Tibial artery (tissue), 4 donors: ENCODE measurements at regions not wholly inside any gene's neighbourhood (a gene's known extent, or its start where the extent isn't known, plus 50 kb on each side); places are given as distances from the start of the nearest gene placed in this dataset.

Experiments
- DNase-seq, 2 donors: peaks; one replicate each; pipeline ENCODE4 v3.0.0-alpha.2; 2019
- H3K27ac ChIP-seq, 2 donors: fragments of 200-600 bp; sonication (generic) in 1 of 2; 1 replicate in 1 of 2; 2 replicates in 1 of 2; pipeline ENCODE4 v1.5.1; 2018 to 2019; ENCODE audit warnings: mild to moderate bottlenecking in 1 of 2
- H3K27me3 ChIP-seq, 2 donors: fragments of 200-600 bp; sonication (generic) in 1 of 2; one replicate each; pipeline versions ENCODE4 v1.5.1 to v1.6.0; 2016 to 2019
- H3K36me3 ChIP-seq, 3 donors: fragments of 200-600 bp; sonication (generic) in 2 of 3; one replicate each; pipeline ENCODE4 v1.5.1; 2016 to 2019; ENCODE audit warnings: mild to moderate bottlenecking in 2 of 3
- H3K4me1 ChIP-seq, 4 donors: fragments of 200-600 bp; sonication (generic) in 2 of 4; 1 replicate in 3 of 4; 2 replicates in 1 of 4; pipeline ENCODE4 v1.5.1; 2016 to 2019
- H3K4me3 ChIP-seq, 2 donors: fragments of 200-600 bp; sonication (generic) in 1 of 2; 1 replicate in 1 of 2; 2 replicates in 1 of 2; pipeline ENCODE4 v1.5.1; 2018 to 2019; ENCODE audit warnings: mild to moderate bottlenecking in 2 of 2
- H3K9me3 ChIP-seq, 3 donors: fragments of 200-600 bp; sonication (generic) in 1 of 3; one replicate each; pipeline ENCODE4 v1.5.1; 2016 to 2019
- CTCF ChIP-seq, 2 experiments: fragments of 200-600 bp in 1 of 2; fragments of 450-650 bp in 1 of 2; IDR thresholded peaks; one replicate each; pipeline ENCODE4 v1.5.1; 2017 to 2019; ENCODE audit warnings: antibody characterized with exemption in 2 of 2, mild to moderate bottlenecking in 1 of 2, moderate library complexity in 1 of 2
- intact Hi-C: fragments of 100-400 bp; cut with DNase I; formaldehyde crosslinking; loops from one replicate; pipeline ENCODE4 v1.15.0; 2023; ENCODE audit warnings: low total_unique reads

- no peaks in the 10 kb centered on the region for H3K4me1 ChIP-seq
- no peak overlapping the region for H3K4me3 ChIP-seq
- H3K27ac ChIP-seq = no peak overlapping the region
- intact Hi-C loops = no loop called here
- H3K9me3 ChIP-seq = no peaks in the 10 kb centered on the region
- no peak for TF ChIP-seq CTCF (IDR thresholded peaks at IDR 0.05)
- DNase-seq = no peak
- H3K36me3 ChIP-seq = no peaks in the 10 kb centered on the region
- no peaks in the 10 kb centered on the region for H3K27me3 ChIP-seq
These were observed 55.2 kb upstream of the KCNH8 start for GRCh38 chr3:19093084-19093483.

GRCh38 chr3:19077388-19077787, 70.9 kb upstream of the KCNH8 start:
- H3K9me3 ChIP-seq = no peaks in the 10 kb centered on the region
- H3K27me3 ChIP-seq = no peaks in the 10 kb centered on the region
- intact Hi-C loops = no loop called here
- H3K4me3 ChIP-seq = no peak overlapping the region
- H3K27ac ChIP-seq = no peak overlapping the region
- no peaks in the 10 kb centered on the region for H3K36me3 ChIP-seq
- DNase-seq = no peak
- TF ChIP-seq CTCF (IDR thresholded peaks at IDR 0.05) = no peak
- no peaks in the 10 kb centered on the region for H3K4me1 ChIP-seq

- Histone ChIP-seq H3K36me3 (no peaks in the 10 kb centered on the region), H3K9me3 (no peaks in the 10 kb centered on the region), H3K27me3 (no peaks in the 10 kb centered on the region), H3K4me3 (no peak overlapping the region), H3K4me1 (no peaks in the 10 kb centered on the region), H3K27ac (no peak overlapping the region)
- DNase-seq = no peak
- intact Hi-C loops = no loop called here
- no peak for TF ChIP-seq CTCF (IDR thresholded peaks at IDR 0.05)
These were observed 73.3 kb upstream of the KCNH8 start for GRCh38 chr3:19075037-19075436.

- intact Hi-C loops = no loop called here
- H3K4me3 ChIP-seq = no peak overlapping the region
- no peaks in the 10 kb centered on the region for H3K27me3 ChIP-seq
- DNase-seq = no peak
- no peak overlapping the region for H3K27ac ChIP-seq
- no peak for TF ChIP-seq CTCF (IDR thresholded peaks at IDR 0.05)
- no peaks in the 10 kb centered on the region for H3K36me3 ChIP-seq
- no peaks in the 10 kb centered on the region for H3K9me3 ChIP-seq
- no peaks in the 10 kb centered on the region for H3K4me1 ChIP-seq
These were observed 73.9 kb upstream of the KCNH8 start for GRCh38 chr3:19074257-19074900.

- no peak overlapping the region for H3K27ac ChIP-seq
- no peak for TF ChIP-seq CTCF (IDR thresholded peaks at IDR 0.05)
- H3K4me1 ChIP-seq = no peaks in the 10 kb centered on the region
- no peak overlapping the region for H3K4me3 ChIP-seq
- no peaks in the 10 kb centered on the region for H3K9me3 ChIP-seq
- intact Hi-C loops = no loop called here
- no peaks in the 10 kb centered on the region for H3K27me3 ChIP-seq
- H3K36me3 ChIP-seq = no peaks in the 10 kb centered on the region
- DNase-seq = no peak
These were observed 74.8 kb upstream of the KCNH8 start for GRCh38 chr3:19073341-19074105.
